EH (cell line): ENCODE measurements at regions not wholly inside any gene's neighbourhood (a gene's known extent, or its start where the extent isn't known, plus 50 kb on each side); places are given as distances from the start of the nearest gene placed in this dataset.

ENCODE experiments used
- DNase-seq: peaks from one replicate; pipeline ENCODE4 v3.0.0-alpha.2; 2015; ENCODE audit warnings: low read depth

- DNase-seq: no peak
These were observed 56.1 kb upstream of the GATA6 start for GRCh38 chr18:22113144-22113844.

- DNase-seq: no peak
These were observed 54.7 kb upstream of the GATA6 start for GRCh38 chr18:22114526-22115321.

GRCh38 chr18:22115573-22115972, 53.8 kb upstream of the GATA6 start:
- no peak for DNase-seq
